ENCODE measurements at regions not wholly inside any gene's neighbourhood (a gene's known extent, or its start where the extent isn't known, plus 50 kb on each side); places are given as distances from the start of the nearest gene placed in this dataset.
"Not testable (repeated sequence)": the region's sequence is repeated elsewhere in the genome, so short reads cannot be mapped to it uniquely, and the experiment has no call there.

GRCh38 chr15:61336026-61336638, 107.0 kb upstream of the RORA start (continued):
- TF ChIP-seq ZNF121 (CRISPR knock-in tag; IDR thresholded peaks at IDR 0.05) = no peak
- no peak for TF ChIP-seq MYBL2 (CRISPR knock-in tag; IDR thresholded peaks at IDR 0.05)
- no peak for TF ChIP-seq JUN (CRISPR knock-in tag; IDR thresholded peaks at IDR 0.05)
- TF ChIP-seq MLX (CRISPR knock-in tag; IDR thresholded peaks at IDR 0.05) = no peak
- no peak for TF ChIP-seq AR (CRISPR knock-in tag; IDR thresholded peaks at IDR 0.05)
- TF ChIP-seq STAT6 (CRISPR knock-in tag; conservative IDR thresholded peaks at IDR 0.05; ENCODE audit: low read depth) = no peak

GRCh38 chr15:61334714-61335113, 105.6 kb upstream of the RORA start:
- Mint-ChIP-seq H3K4me1 (peaks cover 11% of the 10 kb centered on the region), H3K9me3 (peaks cover 10% of the 10 kb centered on the region)
- DNase-seq (ENCODE audit: low spot score); H3K4me3 Mint-ChIP-seq; ATAC-seq; CTCF ChIA-PET; H3K27me3 Mint-ChIP-seq (ENCODE audit: low read depth); POLR2A ChIA-PET; H3K27ac Mint-ChIP-seq; H3K36me3 Mint-ChIP-seq: not testable (repeated sequence)

- H3K36me3 Mint-ChIP-seq = peaks cover 7% of the 10 kb centered on the region; the same call in 1 of the 2 replicates
- POLR2A ChIA-PET = no interaction called here
- peaks cover 10% of the 10 kb centered on the region for H3K9me3 Mint-ChIP-seq
- ATAC-seq = no peak
- CTCF ChIA-PET = no interaction called here
- H3K4me1 Mint-ChIP-seq = 0 out of 2 replicates have a peak, but pooled peaks cover 1% of the 10 kb centered on the region
- DNase-seq (ENCODE audit: low spot score) = no peak
- TF ChIP-seq GTF2I (CRISPR knock-in tag; conservative IDR thresholded peaks at IDR 0.05) = no peak
- TF ChIP-seq ATF3 (CRISPR knock-in tag; conservative IDR thresholded peaks at IDR 0.05) = no peak
- no peak for TF ChIP-seq ZNF532 (CRISPR knock-in tag; IDR thresholded peaks at IDR 0.05; ENCODE audit: borderline replicate concordance)
- TF ChIP-seq CBFB (CRISPR knock-in tag; IDR thresholded peaks at IDR 0.05; ENCODE audit: low read depth) = no peak
- no peak for TF ChIP-seq CDX4 (CRISPR knock-in tag; IDR thresholded peaks at IDR 0.05; ENCODE audit: borderline replicate concordance)
- TF ChIP-seq GRHL2 (CRISPR knock-in tag; IDR thresholded peaks at IDR 0.05; ENCODE audit: insufficient replicate concordance, severe bottlenecking) = no peak
- no peak for TF ChIP-seq PREB (CRISPR knock-in tag; IDR thresholded peaks at IDR 0.05; ENCODE audit: borderline replicate concordance)
- no peaks in the 10 kb centered on the region for H3K27me3 Mint-ChIP-seq (ENCODE audit: low read depth)
- no peak overlapping the region for H3K27ac Mint-ChIP-seq
- H3K4me3 Mint-ChIP-seq = no peak overlapping the region
Measured at GRCh38 chr15:61331019-61331418, 101.9 kb upstream of the RORA start.

Measured in WTC11 (cell line).